ENCODE measurements at regions not wholly inside any gene's neighbourhood (a gene's known extent, or its start where the extent isn't known, plus 50 kb on each side); places are given as distances from the start of the nearest gene placed in this dataset.

DNA sequence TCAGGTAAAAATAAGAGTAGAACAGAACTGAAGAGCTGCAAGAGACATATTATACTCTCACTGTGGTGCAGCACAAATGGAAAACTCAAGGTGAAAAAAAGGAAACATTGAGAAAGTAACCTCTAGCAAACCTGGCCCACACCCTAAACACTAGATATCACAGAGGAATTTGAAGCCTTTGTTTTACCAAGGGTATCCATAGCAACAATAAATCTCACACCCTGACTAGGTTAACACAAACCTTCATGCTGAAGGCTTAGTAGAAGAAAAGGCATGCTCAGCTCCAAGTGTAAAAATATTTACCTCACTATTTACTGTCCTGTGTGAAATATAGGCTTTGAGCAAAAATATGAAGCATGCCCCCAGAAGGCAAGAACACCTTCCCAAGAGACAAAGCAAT, 61.9 kb upstream of the TAB3 start:
- Histone ChIP-seq H3K27me3 (peaks cover 0 to 14% of the 10 kb centered on the region in 2 donors), H3K9me3 (no peaks in the 10 kb centered on the region), H3K36me3 (no peaks in the 10 kb centered on the region), H3K4me3 (no peak overlapping the region), H3K27ac (no peak overlapping the region), H3K4me1 (no peaks in the 10 kb centered on the region)
- intact Hi-C loops (cut with DNase I; ENCODE audit: low total_unique reads), result no loop called here
- DNase-seq (ENCODE audit: low spot score in 2 of 2), result no peak
- TF ChIP-seq POLR2AphosphoS5 (IDR thresholded peaks at IDR 0.05) (no peak), CTCF (IDR thresholded peaks at IDR 0.05) (no peak), POLR2A (IDR thresholded peaks at IDR 0.05) (no peak)

- Histone ChIP-seq H3K9me3 (no peaks in the 10 kb centered on the region), H3K4me1 (no peaks in the 10 kb centered on the region), H3K36me3 (no peaks in the 10 kb centered on the region), H3K4me3 (no peak overlapping the region), H3K27me3 (peaks cover 0 to 16% of the 10 kb centered on the region in 2 donors), H3K27ac (no peak overlapping the region)
- no peak for DNase-seq (ENCODE audit: low spot score in 2 of 2)
- TF ChIP-seq POLR2A (IDR thresholded peaks at IDR 0.05) (no peak), CTCF (IDR thresholded peaks at IDR 0.05) (no peak), POLR2AphosphoS5 (IDR thresholded peaks at IDR 0.05) (no peak)
- intact Hi-C loops (cut with DNase I; ENCODE audit: low total_unique reads), result no loop called here
Observed at GRCh38 chrX:30950391-30950790, 61.3 kb upstream of the TAB3 start.

DNA sequence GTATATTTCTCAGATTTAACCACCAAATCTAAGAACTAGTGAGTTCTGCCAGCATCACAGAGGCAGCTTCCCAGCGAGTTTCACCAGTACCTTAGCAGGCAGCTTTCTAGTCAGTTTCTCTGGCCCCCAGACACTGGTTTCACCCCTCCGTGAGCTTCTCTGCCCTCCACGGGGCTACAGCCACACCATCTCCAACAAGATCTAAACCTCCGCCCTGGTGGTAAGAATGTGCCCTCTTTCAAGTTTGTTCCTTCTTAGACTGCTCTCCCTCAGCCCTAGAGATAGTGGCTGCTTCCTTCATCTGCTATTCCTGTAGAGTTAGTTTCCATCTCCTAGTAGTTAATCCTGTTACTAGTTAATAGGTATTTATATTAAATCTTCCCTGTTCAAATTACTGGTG, 60.5 kb upstream of the TAB3 start:
- Histone ChIP-seq H3K27me3 (peaks cover 0 to 22% of the 10 kb centered on the region in 2 donors), H3K27ac (no peak overlapping the region), H3K4me1 (no peaks in the 10 kb centered on the region), H3K36me3 (no peaks in the 10 kb centered on the region), H3K9me3 (no peaks in the 10 kb centered on the region), H3K4me3 (no peak overlapping the region)
- DNase-seq (ENCODE audit: low spot score in 2 of 2), result no peak
- TF ChIP-seq CTCF (IDR thresholded peaks at IDR 0.05) (no peak), POLR2A (IDR thresholded peaks at IDR 0.05) (no peak), POLR2AphosphoS5 (IDR thresholded peaks at IDR 0.05) (no peak)
- intact Hi-C loops (cut with DNase I; ENCODE audit: low total_unique reads), result no loop called here

DNA sequence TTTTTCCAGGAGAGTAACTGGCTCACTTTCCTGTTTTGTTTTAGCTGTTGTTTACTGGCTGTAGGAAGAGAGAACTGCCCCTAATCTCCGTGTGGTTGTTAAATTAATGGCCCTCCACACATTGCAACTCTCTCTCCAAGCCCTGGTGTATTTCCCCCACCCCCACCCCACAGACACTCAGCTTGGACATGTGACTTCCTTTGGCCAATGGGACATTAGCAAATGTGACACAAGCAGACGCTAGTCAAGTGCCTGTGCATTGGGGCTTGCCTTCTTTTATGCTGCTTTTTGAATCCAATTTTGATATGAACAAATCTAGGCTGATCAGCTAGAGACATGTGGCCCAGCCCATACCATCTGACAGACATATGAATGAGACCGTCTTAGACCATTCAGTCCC, 59.6 kb upstream of the TAB3 start:
- H3K27me3 ChIP-seq, result peaks cover 0 to 22% of the 10 kb centered on the region in 2 donors
- H3K4me1 ChIP-seq, result no peaks in the 10 kb centered on the region
- H3K27ac ChIP-seq, result no peak overlapping the region
- no peak overlapping the region for H3K4me3 ChIP-seq
- DNase-seq (ENCODE audit: low spot score in 2 of 2), result no peak
- no peaks in the 10 kb centered on the region for H3K9me3 ChIP-seq
- intact Hi-C loops (cut with DNase I; ENCODE audit: low total_unique reads), result no loop called here
- TF ChIP-seq POLR2A (IDR thresholded peaks at IDR 0.05), result no peak
- TF ChIP-seq POLR2AphosphoS5 (IDR thresholded peaks at IDR 0.05), result no peak
- TF ChIP-seq CTCF (IDR thresholded peaks at IDR 0.05), result no peak
- no peaks in the 10 kb centered on the region for H3K36me3 ChIP-seq

DNA sequence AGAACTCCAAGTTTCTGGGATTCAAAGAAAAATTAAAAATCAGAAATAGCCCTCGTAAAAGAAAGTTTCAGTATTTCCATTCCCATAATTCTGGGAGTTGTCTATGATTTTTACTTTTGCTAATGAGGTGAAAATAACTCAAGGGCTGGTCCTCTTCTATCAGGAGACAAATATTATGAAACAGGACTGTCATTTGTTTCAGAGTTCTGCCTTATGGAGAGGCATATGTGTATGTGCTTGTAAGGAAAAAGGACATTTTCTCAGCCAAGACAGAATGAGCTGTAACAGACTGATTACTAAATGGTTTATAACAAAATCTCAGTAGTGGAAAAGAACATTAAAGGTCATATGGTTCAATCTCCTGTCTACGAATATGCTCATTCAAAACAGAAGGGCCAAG, 59.0 kb upstream of the TAB3 start:
- TF ChIP-seq POLR2A (IDR thresholded peaks at IDR 0.05) (no peak), POLR2AphosphoS5 (IDR thresholded peaks at IDR 0.05) (no peak), CTCF (IDR thresholded peaks at IDR 0.05) (no peak)
- intact Hi-C loops (cut with DNase I; ENCODE audit: low total_unique reads), result no loop called here

More for the DNA sequence above, 59.0 kb upstream of the TAB3 start:
- Histone ChIP-seq H3K36me3 (no peaks in the 10 kb centered on the region), H3K27me3 (peaks cover 0 to 22% of the 10 kb centered on the region in 2 donors), H3K27ac (no peak overlapping the region), H3K4me1 (no peaks in the 10 kb centered on the region), H3K9me3 (no peaks in the 10 kb centered on the region), H3K4me3 (no peak overlapping the region)
- no peak for DNase-seq (ENCODE audit: low spot score in 2 of 2)
